Epidermal melanocyte (primary cell): ENCODE measurements at regions not wholly inside any gene's neighbourhood (a gene's known extent, or its start where the extent isn't known, plus 50 kb on each side); places are given as distances from the start of the nearest gene placed in this dataset.

ENCODE experiments used
- DNase-seq: peaks from one replicate; pipeline ENCODE4 v3.0.0; 2011; ENCODE audit warnings: low spot score; ENCODE audit not compliant: insufficient read length

GRCh38 chr1:91151702-91152101 lies 129.9 kb upstream of the ZNF644 start:
- no peak for DNase-seq

- no peak for DNase-seq
These were observed 126.8 kb upstream of the ZNF644 start for GRCh38 chr1:91148641-91149069.

DNA sequence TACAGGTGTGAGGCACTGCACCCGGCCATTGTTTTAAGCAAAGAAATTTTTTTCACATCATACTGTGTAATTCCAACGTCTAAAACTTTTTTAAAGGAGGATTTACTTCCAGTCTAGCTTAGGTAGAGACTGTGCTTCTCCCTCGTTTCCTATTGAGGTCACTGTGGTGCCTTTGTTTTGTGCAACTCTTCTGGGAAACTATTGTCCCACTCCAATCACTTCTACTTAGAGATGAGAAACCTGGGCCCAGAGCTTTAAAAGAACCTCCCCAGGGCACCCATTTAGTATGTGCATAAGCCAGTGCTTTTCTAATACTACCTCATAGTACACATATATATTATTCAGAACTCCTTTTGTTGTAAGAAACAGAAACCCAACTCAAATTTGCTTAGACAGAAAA lies 120.0 kb upstream of the ZNF644 start:
- DNase-seq = no peak

GRCh38 chr1:91138959-91139358 lies 117.1 kb upstream of the ZNF644 start:
- DNase-seq = no peak

GRCh38 chr1:91137173-91137852 lies 115.5 kb upstream of the ZNF644 start:
- DNase-seq = peak; percentile 36

GRCh38 chr1:91135799-91136198 lies 114.0 kb upstream of the ZNF644 start:
- DNase-seq = no peak

GRCh38 chr1:91133248-91133647 lies 111.4 kb upstream of the ZNF644 start:
- no peak for DNase-seq

- DNase-seq = no peak
These were observed 108.6 kb upstream of the ZNF644 start for GRCh38 chr1:91130256-91130985.

GRCh38 chr1:91129458-91129857 lies 107.6 kb upstream of the ZNF644 start:
- DNase-seq = no peak

- no peak for DNase-seq
These were observed 107.2 kb upstream of the ZNF644 start for GRCh38 chr1:91129017-91129416.

DNA sequence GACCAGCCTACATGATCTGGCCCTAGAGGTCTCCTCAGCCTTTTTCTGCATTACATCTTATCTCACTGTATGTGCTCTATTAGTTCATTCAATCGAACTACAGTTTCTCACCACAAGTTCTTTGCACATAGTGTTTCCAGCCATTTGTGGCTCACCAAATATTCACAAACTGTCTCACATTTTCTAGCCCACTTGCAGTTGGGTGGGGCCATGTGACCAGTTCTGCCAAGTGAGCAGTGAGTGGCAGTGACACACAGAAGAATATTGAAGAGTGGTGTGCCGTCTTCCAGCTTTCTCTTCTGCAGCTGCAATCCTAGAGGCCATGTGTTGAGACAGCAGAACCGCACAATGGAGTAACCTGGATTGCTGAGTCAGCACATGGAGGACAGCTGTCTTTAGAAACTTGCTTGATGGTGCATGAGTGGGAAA lies 103.2 kb upstream of the ZNF644 start:
- DNase-seq = no peak

- DNase-seq = no peak
These were observed 102.6 kb upstream of the ZNF644 start for GRCh38 chr1:91124290-91124985.

DNA sequence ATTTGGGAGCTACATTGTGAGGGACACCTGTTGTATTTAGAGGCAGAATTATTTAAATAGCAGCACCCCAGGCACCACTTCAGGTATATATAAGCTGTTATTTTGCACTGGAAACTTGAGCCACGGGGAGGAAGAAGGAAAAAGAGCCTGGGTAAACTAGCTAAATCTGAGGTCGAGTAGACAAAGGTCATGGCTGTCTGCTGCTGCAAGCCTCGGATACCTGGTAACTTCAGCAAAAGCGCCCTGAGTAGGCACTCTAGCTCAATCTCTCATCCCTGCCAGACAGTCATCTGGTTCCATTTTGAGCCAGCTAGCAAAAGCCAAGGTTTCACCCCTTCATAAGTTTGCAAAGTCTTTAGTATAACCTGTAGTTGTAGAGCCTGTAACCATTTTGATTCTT lies 101.9 kb upstream of the ZNF644 start:
- no peak for DNase-seq

DNA sequence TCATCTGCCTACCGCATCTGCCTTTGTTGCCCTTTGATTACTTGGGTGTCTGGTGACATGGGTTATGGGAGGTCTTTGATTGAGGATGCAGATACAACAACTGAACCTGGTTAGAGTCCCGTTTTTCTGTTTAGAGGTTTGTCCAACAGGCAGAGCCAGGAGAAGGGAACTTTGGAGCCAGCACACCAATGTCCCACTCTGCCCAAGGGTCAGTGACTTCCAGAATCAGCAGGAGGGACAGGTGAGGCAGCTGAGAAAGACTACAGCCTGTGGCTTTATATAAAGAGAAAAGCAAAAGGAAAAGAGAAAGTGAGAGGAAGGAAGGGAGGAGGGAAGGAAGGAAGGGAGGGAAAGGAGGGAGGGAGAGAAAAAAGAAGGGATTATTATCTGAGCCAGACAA lies 101.5 kb upstream of the ZNF644 start:
- no peak for DNase-seq

DNA sequence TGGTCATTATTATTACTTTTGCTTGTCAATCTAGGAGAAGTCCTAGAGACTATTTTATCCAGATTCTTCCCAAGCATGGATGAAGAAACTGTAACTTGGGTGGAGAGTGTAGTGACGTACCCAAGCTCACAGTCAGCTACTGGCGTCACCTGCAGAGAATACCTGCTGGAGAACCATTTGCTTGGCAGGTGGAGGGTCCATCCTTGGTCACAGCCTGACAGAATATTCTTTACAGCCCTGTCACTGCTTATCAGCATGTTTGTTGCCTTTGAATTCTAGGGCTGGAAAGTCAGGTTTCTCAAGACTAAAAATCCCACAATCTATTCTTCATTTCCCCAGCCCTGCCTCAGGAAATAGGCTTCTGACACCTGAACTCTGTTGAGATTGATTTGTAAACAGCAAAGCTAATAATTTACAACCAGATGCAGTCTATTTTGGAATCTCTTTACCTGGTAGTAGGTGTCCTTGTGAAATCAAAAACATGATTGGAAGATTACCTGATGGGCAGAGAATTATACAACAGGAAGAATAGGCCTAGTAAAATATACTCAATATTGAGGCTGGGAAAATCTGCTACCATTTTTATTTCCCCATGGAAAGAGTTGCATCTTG lies 100.4 kb upstream of the ZNF644 start:
- no peak for DNase-seq

DNA sequence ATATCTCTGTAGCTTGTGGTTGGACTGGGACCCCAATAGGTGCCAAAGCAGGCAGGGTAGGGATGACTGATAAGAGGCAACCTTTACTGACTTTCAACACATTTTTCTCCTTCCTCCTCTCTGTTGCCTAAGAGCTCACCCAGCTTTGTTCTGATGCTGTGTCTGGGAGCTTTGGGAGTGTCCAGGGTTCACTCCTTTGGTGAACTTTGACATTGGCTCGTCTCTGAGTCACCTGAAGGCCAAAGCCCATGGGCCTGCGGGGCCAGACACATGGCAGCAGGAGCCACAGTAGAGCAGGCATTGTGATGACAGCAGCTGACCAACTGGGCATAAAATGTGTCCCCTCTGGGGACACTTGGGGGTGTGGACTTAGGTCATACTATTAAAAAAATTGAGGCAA lies 99.5 kb upstream of the ZNF644 start:
- no peak for DNase-seq

- no peak for DNase-seq
These were observed 99.1 kb upstream of the ZNF644 start for GRCh38 chr1:91120936-91121335.

GRCh38 chr1:91120421-91120820 lies 98.6 kb upstream of the ZNF644 start:
- DNase-seq = no peak

DNA sequence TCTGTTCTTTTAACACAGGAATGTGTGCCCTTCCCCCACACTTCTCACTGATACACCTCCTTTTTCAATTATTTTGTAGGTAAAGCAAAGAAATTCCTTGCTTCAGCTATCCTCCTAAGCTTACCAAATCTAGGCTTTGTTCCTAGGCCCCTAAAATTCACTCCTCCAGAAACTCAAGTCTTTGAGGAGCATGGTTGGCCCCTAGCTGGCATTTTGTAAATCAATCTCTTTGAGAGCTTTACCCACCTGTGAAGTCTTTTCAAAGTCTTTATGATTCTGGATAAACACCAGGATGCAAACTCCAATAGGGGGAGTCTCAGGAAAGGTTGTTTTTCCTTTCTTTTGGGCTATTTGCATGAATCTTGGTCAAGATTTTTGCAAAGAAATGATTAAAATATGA lies 82.9 kb upstream of the ZNF644 start:
- DNase-seq = no peak

DNA sequence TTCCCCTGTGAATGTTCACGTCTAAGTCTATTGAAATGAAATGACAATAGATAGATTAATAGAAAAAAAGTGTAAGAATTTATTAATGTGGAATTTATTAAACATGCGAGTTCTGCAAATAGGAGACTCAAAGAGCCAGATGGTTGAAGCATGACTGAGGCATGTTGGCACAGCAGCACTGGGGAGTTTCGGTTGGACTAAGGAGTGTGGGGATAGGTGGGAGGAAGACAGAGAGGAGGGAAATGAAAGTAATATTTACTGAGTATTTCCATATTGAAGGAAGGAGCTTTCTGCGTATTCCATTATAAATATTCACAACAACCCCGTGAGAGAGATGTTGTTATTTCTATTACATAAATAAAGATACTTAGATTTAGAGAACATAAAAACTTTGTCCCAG lies 79.5 kb upstream of the ZNF644 start:
- no peak for DNase-seq

DNA sequence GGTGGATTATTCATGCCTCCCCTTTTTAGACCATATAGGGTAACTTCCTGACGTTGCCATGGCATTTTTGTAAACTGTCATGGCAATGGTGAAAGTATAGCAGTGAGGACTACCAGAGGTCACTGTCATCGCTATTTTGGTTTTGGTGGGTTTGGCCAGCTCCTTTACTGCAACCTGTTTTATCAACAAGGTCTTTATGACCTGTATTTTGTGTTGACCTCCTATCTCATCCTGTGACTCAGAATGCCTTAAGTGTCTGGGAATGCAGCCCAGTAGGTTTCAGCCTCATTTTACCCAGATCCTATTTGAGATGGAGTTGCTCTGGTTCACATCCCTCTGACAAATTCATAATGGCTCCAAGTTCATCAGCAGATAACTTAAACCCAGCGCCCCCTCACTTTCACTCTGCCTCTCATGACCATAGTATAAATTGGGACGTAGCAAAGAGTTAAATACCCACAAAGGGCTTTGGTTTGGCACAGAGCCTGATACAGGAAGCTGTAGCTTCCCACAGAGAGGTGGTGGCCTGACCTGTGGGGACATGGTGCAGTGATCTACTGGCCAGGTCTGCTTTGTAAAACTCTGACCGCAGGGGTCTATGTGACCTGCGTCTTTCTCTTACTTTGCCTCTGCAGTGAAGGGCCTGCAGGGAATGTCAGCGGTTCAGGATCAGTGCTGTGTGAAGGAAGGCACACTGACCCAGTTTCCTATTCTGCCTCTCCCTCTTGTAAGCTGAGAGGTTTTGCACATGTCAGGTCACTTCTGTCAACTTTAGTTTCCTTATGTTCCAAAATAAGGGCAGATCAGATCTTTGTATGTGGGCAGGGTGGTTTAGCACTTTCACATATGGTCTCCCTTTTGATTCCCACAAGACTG lies 78.1 kb upstream of the ZNF644 start:
- no peak for DNase-seq
